GM21447 (cell line): ENCODE measurements at regions not wholly inside any gene's neighbourhood (a gene's known extent, or its start where the extent isn't known, plus 50 kb on each side); places are given as distances from the start of the nearest gene placed in this dataset.
"Not testable (repeated sequence)": the region's sequence is repeated elsewhere in the genome, so short reads cannot be mapped to it uniquely, and the experiment has no call there.

Source experiments
- ATAC-seq: cut with Tn5 transposase; IDR thresholded peaks from one replicate; pipeline ENCODE4 v1.9.1; 2021; ENCODE audit not compliant: unreplicated experiment

- no peak for ATAC-seq
These were observed 230.0 kb upstream of the B3GALT2 start for GRCh38 chr1:193416226-193417024.

GRCh38 chr1:193415256-193415655 lies 228.8 kb upstream of the B3GALT2 start:
- no peak for ATAC-seq

- ATAC-seq: no peak
These were observed 227.0 kb upstream of the B3GALT2 start for GRCh38 chr1:193413376-193413775.

GRCh38 chr1:193412748-193413147 lies 226.3 kb upstream of the B3GALT2 start:
- ATAC-seq: no peak

- ATAC-seq: no peak
These were observed 225.3 kb upstream of the B3GALT2 start for GRCh38 chr1:193411714-193412113.

GRCh38 chr1:193411215-193411614 lies 224.8 kb upstream of the B3GALT2 start:
- no peak for ATAC-seq

GRCh38 chr1:193408782-193409293 lies 222.4 kb upstream of the B3GALT2 start:
- ATAC-seq: no peak

GRCh38 chr1:193406901-193407300 lies 220.5 kb upstream of the B3GALT2 start:
- peak; percentile 65 for ATAC-seq

- no peak for ATAC-seq
These were observed 217.8 kb upstream of the B3GALT2 start for GRCh38 chr1:193404236-193404635.

- ATAC-seq: no peak
These were observed 216.6 kb upstream of the B3GALT2 start for GRCh38 chr1:193402977-193403376.

GRCh38 chr1:193402037-193402436 lies 215.6 kb upstream of the B3GALT2 start:
- no peak for ATAC-seq

- no peak for ATAC-seq
These were observed 207.9 kb upstream of the B3GALT2 start for GRCh38 chr1:193394336-193394735.

GRCh38 chr1:193392686-193393085 lies 206.3 kb upstream of the B3GALT2 start:
- ATAC-seq: no peak

GRCh38 chr1:193388683-193389082 lies 202.3 kb upstream of the B3GALT2 start:
- no peak for ATAC-seq

- no peak for ATAC-seq
These were observed 201.8 kb upstream of the B3GALT2 start for GRCh38 chr1:193388165-193388564.

GRCh38 chr1:193387406-193387805 lies 201.0 kb upstream of the B3GALT2 start:
- ATAC-seq: no peak

- not testable (repeated sequence) for ATAC-seq
These were observed 192.0 kb upstream of the B3GALT2 start for GRCh38 chr1:193378451-193378850.

- ATAC-seq: no peak
These were observed 191.1 kb upstream of the B3GALT2 start for GRCh38 chr1:193377472-193377871.

- no peak for ATAC-seq
These were observed 186.1 kb upstream of the B3GALT2 start for GRCh38 chr1:193372553-193372952.

- ATAC-seq: peak; percentile 82
These were observed 181.9 kb upstream of the B3GALT2 start for GRCh38 chr1:193368302-193368701.

- ATAC-seq: peak; percentile 25
These were observed 181.4 kb upstream of the B3GALT2 start for GRCh38 chr1:193367863-193368262.

- no peak for ATAC-seq
These were observed 180.5 kb upstream of the B3GALT2 start for GRCh38 chr1:193366764-193367507.
